ENCODE measurements at regions not wholly inside any gene's neighbourhood (a gene's known extent, or its start where the extent isn't known, plus 50 kb on each side); places are given as distances from the start of the nearest gene placed in this dataset.

GRCh38 chr7:47636433-47637175, 54.7 kb upstream of the TNS3 start:
- no peak for DNase-seq

DNA sequence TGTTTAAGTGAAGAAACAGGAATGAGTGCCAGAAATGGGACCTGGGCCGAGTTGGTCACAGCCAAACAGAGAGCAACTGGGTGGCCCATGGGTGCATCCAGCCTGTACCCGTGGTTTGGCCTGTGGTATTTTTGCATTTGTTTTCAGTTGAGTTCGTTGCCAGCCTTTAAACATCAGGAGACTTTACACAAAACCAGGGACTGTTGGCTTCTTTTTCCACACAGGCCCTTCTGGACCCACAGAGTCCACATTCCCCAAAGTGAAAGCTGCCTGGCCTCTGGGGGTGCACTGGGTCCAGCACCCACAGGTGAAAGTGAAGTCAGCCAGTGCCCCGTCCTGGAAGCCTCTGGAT, 54.1 kb upstream of the TNS3 start:
- DNase-seq, result no peak

DNA sequence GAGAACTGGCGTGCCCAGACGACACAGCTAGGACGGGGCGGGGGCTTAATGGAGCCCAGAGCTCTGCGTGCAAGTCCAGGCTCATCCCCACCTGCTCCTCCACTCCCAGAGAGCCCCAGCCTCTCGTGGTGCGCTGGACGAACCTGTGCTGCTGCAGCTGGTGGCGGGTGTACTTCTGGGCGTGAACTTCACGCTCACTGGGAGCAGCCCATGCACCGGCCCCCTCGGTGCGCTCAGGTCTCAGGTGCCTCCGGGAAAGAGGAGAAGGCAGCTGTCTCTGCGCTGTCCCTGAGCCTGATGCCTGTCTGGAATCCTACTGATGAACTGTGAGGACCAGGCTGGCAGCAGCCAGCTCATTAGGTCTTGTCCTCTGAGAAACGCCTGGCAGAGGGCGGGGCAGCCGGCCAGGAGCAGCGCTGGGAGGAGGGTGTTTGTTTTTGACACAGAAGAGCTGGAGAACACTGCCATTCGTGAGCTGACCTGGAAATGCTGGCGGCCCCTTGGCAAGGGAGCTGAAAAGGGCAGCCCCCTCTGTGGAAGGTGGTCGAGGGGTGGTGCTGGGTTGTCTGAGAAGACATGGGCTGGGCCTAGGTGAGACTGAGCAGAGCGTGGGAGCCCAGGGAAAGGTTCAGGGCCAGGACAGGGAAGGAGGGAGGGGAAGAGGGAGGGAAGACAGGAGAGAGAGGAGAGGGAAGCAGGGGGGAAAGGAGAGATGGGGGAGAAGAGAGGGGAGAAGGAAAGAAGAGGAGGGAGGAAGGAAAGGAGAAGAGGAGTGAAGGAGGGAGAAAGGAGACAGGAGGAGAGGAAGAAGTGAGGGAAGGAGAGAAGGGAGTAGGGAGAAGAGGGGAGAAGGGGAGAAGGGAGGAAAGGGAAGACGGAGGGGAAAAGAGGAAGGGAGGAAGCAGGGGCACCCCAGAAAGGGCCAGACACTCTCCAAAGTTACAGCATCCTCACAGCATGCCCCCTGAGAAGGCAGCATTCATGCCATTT, 53.5 kb upstream of the TNS3 start:
- DNase-seq, result no peak

DNA sequence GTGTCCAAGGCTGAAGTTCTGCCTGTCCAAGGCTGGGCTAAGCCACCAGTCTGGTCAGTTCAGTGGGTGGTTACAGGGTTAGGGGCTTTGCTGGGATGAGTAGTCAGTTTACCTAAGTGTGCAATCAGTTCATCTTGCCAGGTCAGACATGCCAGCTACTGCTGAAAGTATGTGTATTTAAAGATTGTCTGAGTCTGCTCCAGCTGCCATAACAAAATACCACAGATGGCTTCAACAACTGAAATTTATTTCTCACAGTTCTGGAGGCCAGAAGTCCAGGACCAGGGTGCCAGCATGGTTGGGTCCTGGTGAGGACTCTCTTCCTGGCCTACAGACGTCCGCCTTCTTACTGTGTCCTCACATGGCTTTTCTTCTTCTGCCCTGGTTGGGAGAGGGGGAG, 52.4 kb upstream of the TNS3 start:
- DNase-seq, result peak; percentile 39

- DNase-seq, result no peak
These were observed 51.2 kb upstream of the TNS3 start for GRCh38 chr7:47633134-47633533.

Data from fibroblast of skin of abdomen (primary cell).